Uterus (tissue), 3 donors: ENCODE measurements at regions not wholly inside any gene's neighbourhood (a gene's known extent, or its start where the extent isn't known, plus 50 kb on each side); places are given as distances from the start of the nearest gene placed in this dataset.
"Not testable (repeated sequence)": the region's sequence is repeated elsewhere in the genome, so short reads cannot be mapped to it uniquely, and the experiment has no call there.

Source experiments
- DNase-seq, 2 donors: peaks; one replicate each; pipeline ENCODE4 v3.0.0-alpha.2; 2019 to 2020
- H3K27ac ChIP-seq, 2 donors: fragments of 200-600 bp; sonication (generic); 1 replicate in 1 of 2; 2 replicates in 1 of 2; pipeline ENCODE4 v1.5.1; 2016 to 2018
- H3K27me3 ChIP-seq, 2 donors: fragments of 200-600 bp; sonication (generic); one replicate each; pipeline ENCODE4 v1.5.1; 2018 to 2019; ENCODE audit warnings: control low read depth in 1 of 2
- H3K36me3 ChIP-seq, 2 donors: fragments of 200-600 bp; sonication (generic); one replicate each; pipeline ENCODE4 v1.5.1; 2019; ENCODE audit warnings: control low read depth in 1 of 2
- H3K4me1 ChIP-seq, 2 donors: fragments of 200-600 bp; sonication (generic); one replicate each; pipeline ENCODE4 v1.5.1; 2018 to 2019; ENCODE audit warnings: control low read depth in 1 of 2
- H3K4me3 ChIP-seq, 2 donors: fragments of 200-600 bp; sonication (generic); 1 replicate in 1 of 2; 2 replicates in 1 of 2; pipeline ENCODE4 v1.5.1; 2018 to 2019; ENCODE audit warnings: mild to moderate bottlenecking in 1 of 2
- H3K9me3 ChIP-seq, 2 donors: fragments of 200-600 bp; sonication (generic); one replicate each; pipeline ENCODE4 v1.5.1; 2019; ENCODE audit warnings: control low read depth in 1 of 2
- CTCF ChIP-seq, 4 experiments: fragments of 200-600 bp in 2 of 4; fragments of 450-650 bp in 2 of 4; sonication (generic) in 2 of 4; IDR thresholded peaks; one replicate each; pipeline ENCODE4 v1.5.1; 2016 to 2019; ENCODE audit warnings: antibody characterized with exemption in 4 of 4, mild to moderate bottlenecking in 2 of 4, moderate library complexity in 1 of 4
- POLR2A ChIP-seq, 2 donors: fragments of 450-650 bp; IDR thresholded peaks; one replicate each; pipeline ENCODE4 v1.6.1; 2016; ENCODE audit warnings: antibody characterized with exemption in 2 of 2, mild to moderate bottlenecking in 1 of 2, moderate library complexity in 1 of 2
- intact Hi-C: fragments of 100-400 bp; cut with DNase I; formaldehyde crosslinking; loops from one replicate; pipeline ENCODE4 v1.15.1; 2023; ENCODE audit warnings: low total_unique reads
- donor health status: DM: yes; HTN: yes; CAD: no.

- no peaks in the 10 kb centered on the region for H3K36me3 ChIP-seq
- DNase-seq, result no peak
- intact Hi-C loops, result no loop called here
- H3K9me3 ChIP-seq, result no peaks in the 10 kb centered on the region
- no peak overlapping the region for H3K27ac ChIP-seq
- no peaks in the 10 kb centered on the region for H3K4me1 ChIP-seq
- no peaks in the 10 kb centered on the region for H3K27me3 ChIP-seq
- no peak overlapping the region for H3K4me3 ChIP-seq
- TF ChIP-seq CTCF (IDR thresholded peaks at IDR 0.05) (no peak), POLR2A (IDR thresholded peaks at IDR 0.05) (no peak)
Observed at GRCh38 chr17:31733326-31733725, 125.7 kb downstream of the COPRS start.

- H3K4me1 ChIP-seq, H3K36me3 ChIP-seq, DNase-seq, H3K4me3 ChIP-seq, intact Hi-C loops, H3K27ac ChIP-seq, H3K9me3 ChIP-seq, H3K27me3 ChIP-seq: not testable (repeated sequence)
Observed at GRCh38 chr17:31731585-31732154, 127.4 kb downstream of the COPRS start.

GRCh38 chr17:31731118-31731517 is 127.9 kb downstream of the COPRS start:
- TF ChIP-seq CTCF (IDR thresholded peaks at IDR 0.05) (no peak), POLR2A (IDR thresholded peaks at IDR 0.05) (no peak)
- H3K9me3 ChIP-seq, result no peaks in the 10 kb centered on the region
- DNase-seq, result no peak
- no peak overlapping the region for H3K27ac ChIP-seq
- no peak overlapping the region for H3K4me3 ChIP-seq
- H3K27me3 ChIP-seq, result no peaks in the 10 kb centered on the region
- intact Hi-C loops, result no loop called here
- no peaks in the 10 kb centered on the region for H3K36me3 ChIP-seq
- H3K4me1 ChIP-seq, result no peaks in the 10 kb centered on the region

- intact Hi-C loops, result no loop called here
- H3K4me3 ChIP-seq, result no peak overlapping the region
Observed at GRCh38 chr17:31726980-31727427, 132.0 kb downstream of the COPRS start.

GRCh38 chr17:31724619-31725018 is 134.4 kb downstream of the COPRS start:
- intact Hi-C loops, result no loop called here
- Histone ChIP-seq H3K27ac (no peak overlapping the region), H3K36me3 (no peaks in the 10 kb centered on the region), H3K9me3 (no peaks in the 10 kb centered on the region), H3K4me3 (no peak overlapping the region), H3K27me3 (no peaks in the 10 kb centered on the region), H3K4me1 (no peaks in the 10 kb centered on the region)
- DNase-seq, result no peak
- TF ChIP-seq CTCF (IDR thresholded peaks at IDR 0.05), result no peak
- TF ChIP-seq POLR2A (IDR thresholded peaks at IDR 0.05), result no peak

More at GRCh38 chr17:31726980-31727427, 132.0 kb downstream of the COPRS start:
- Histone ChIP-seq H3K27me3 (no peaks in the 10 kb centered on the region), H3K4me1 (no peaks in the 10 kb centered on the region), H3K9me3 (no peaks in the 10 kb centered on the region), H3K27ac (peak overlapping the region; percentile 23 to 37), H3K36me3 (no peaks in the 10 kb centered on the region)
- TF ChIP-seq POLR2A (IDR thresholded peaks at IDR 0.05) (no peak), CTCF (IDR thresholded peaks at IDR 0.05) (no peak)
- peak; percentile 30 to 31 for DNase-seq

GRCh38 chr17:31724026-31724425 is 135.0 kb downstream of the COPRS start:
- Histone ChIP-seq H3K9me3 (no peaks in the 10 kb centered on the region), H3K36me3 (no peaks in the 10 kb centered on the region), H3K27ac (peak overlapping the region in 1 of 2 donors; percentile 13), H3K27me3 (no peaks in the 10 kb centered on the region), H3K4me3 (no peak overlapping the region), H3K4me1 (no peaks in the 10 kb centered on the region)
- TF ChIP-seq CTCF (IDR thresholded peaks at IDR 0.05) (no peak), POLR2A (IDR thresholded peaks at IDR 0.05) (no peak)
- intact Hi-C loops, result no loop called here
- DNase-seq, result no peak
